ENCODE measurements at regions not wholly inside any gene's neighbourhood (a gene's known extent, or its start where the extent isn't known, plus 50 kb on each side); places are given as distances from the start of the nearest gene placed in this dataset.
"Not testable (repeated sequence)": the region's sequence is repeated elsewhere in the genome, so short reads cannot be mapped to it uniquely, and the experiment has no call there.

- Histone ChIP-seq H3K4me2 (ENCODE audit: control insufficient read depth, extremely low read depth, insufficient read depth, low read depth, low read length) (no peak overlapping the region), H3K4me3 (ENCODE audit: control insufficient read depth in 2 of 3, extremely low read depth in 1 of 3, insufficient read depth in 2 of 3, low read depth in 1 of 3, low read length in 3 of 3) (no peak overlapping the region), H3K4me1 (ENCODE audit: control insufficient read depth, extremely low read depth, insufficient read depth, low read length) (no peaks in the 10 kb centered on the region), H3K9me1 (ENCODE audit: control insufficient read depth, extremely low read depth, insufficient read depth, low read length) (no peaks in the 10 kb centered on the region), H3K9ac (ENCODE audit: control insufficient read depth, extremely low read depth, insufficient read depth, low read length) (no peak overlapping the region), H4K20me1 (ENCODE audit: control insufficient read depth, extremely low read depth, insufficient read depth, low read length) (no peaks in the 10 kb centered on the region), H3K27me3 (ENCODE audit: control insufficient read depth, extremely low read depth, insufficient read depth, low read length) (no peaks in the 10 kb centered on the region), H3K9me3 (ENCODE audit: control insufficient read depth, low read depth, low read length) (no peaks in the 10 kb centered on the region), H2AFZ (ENCODE audit: control insufficient read depth, low read length) (no peak overlapping the region), H3K79me2 (ENCODE audit: control insufficient read depth, insufficient read depth, low read length) (no peaks in the 10 kb centered on the region), H3K27ac (ENCODE audit: control insufficient read depth, insufficient read depth, low read length) (no peak overlapping the region), H3K36me3 (ENCODE audit: control insufficient read depth in 2 of 2, extremely low read depth in 1 of 2, insufficient read depth in 2 of 2, low read length in 2 of 2) (no peaks in the 10 kb centered on the region)
- TF ChIP-seq CTCF (optimal IDR thresholded peaks at IDR 0.05 in 1 of 3, IDR thresholded peaks at IDR 0.05 in 1 of 3, conservative IDR thresholded peaks at IDR 0.05 in 1 of 3; ENCODE audit: extremely low read depth in 1 of 3, insufficient read depth in 2 of 3, low read length in 3 of 3) (no peak), EZH2 (IDR thresholded peaks at IDR 0.05; ENCODE audit: low read length) (no peak)
- DNase-seq (ENCODE audit: low read depth, low spot score) (no peak), FAIRE-seq (no peak)
- dilution Hi-C loops (cut with MboI; ENCODE audit: extremely low pct_ligation_motif_present, low sequenced_read_pairs) = no loop called here
Observed at GRCh38 chr13:23119131-23119530, 61.6 kb upstream of the SGCG start.

GRCh38 chr13:23127540-23127939, 53.2 kb upstream of the SGCG start:
- H3K9me3 ChIP-seq (ENCODE audit: control insufficient read depth, low read depth, low read length); H3K27ac ChIP-seq (ENCODE audit: control insufficient read depth, insufficient read depth, low read length); H3K36me3 ChIP-seq (ENCODE audit: control insufficient read depth in 2 of 2, extremely low read depth in 1 of 2, insufficient read depth in 2 of 2, low read length in 2 of 2); H2AFZ ChIP-seq (ENCODE audit: control insufficient read depth, low read length); H3K9ac ChIP-seq (ENCODE audit: control insufficient read depth, extremely low read depth, insufficient read depth, low read length); H3K4me3 ChIP-seq (ENCODE audit: control insufficient read depth in 2 of 3, extremely low read depth in 1 of 3, insufficient read depth in 2 of 3, low read depth in 1 of 3, low read length in 3 of 3); DNase-seq (ENCODE audit: low read depth, low spot score); dilution Hi-C loops (cut with MboI; ENCODE audit: extremely low pct_ligation_motif_present, low sequenced_read_pairs); H3K9me1 ChIP-seq (ENCODE audit: control insufficient read depth, extremely low read depth, insufficient read depth, low read length); H3K27me3 ChIP-seq (ENCODE audit: control insufficient read depth, extremely low read depth, insufficient read depth, low read length); H3K4me2 ChIP-seq (ENCODE audit: control insufficient read depth, extremely low read depth, insufficient read depth, low read depth, low read length); H3K79me2 ChIP-seq (ENCODE audit: control insufficient read depth, insufficient read depth, low read length); FAIRE-seq; H3K4me1 ChIP-seq (ENCODE audit: control insufficient read depth, extremely low read depth, insufficient read depth, low read length); H4K20me1 ChIP-seq (ENCODE audit: control insufficient read depth, extremely low read depth, insufficient read depth, low read length): not testable (repeated sequence)

GRCh38 chr13:23129331-23129730, 51.4 kb upstream of the SGCG start:
- no peak for FAIRE-seq
- no peaks in the 10 kb centered on the region for H3K9me3 ChIP-seq (ENCODE audit: control insufficient read depth, low read depth, low read length)
- no peak overlapping the region for H3K4me3 ChIP-seq (ENCODE audit: control insufficient read depth in 2 of 3, extremely low read depth in 1 of 3, insufficient read depth in 2 of 3, low read depth in 1 of 3, low read length in 3 of 3)
- no peak overlapping the region for H3K4me2 ChIP-seq (ENCODE audit: control insufficient read depth, extremely low read depth, insufficient read depth, low read depth, low read length)
- H4K20me1 ChIP-seq (ENCODE audit: control insufficient read depth, extremely low read depth, insufficient read depth, low read length) = no peaks in the 10 kb centered on the region
- no peak overlapping the region for H3K27ac ChIP-seq (ENCODE audit: control insufficient read depth, insufficient read depth, low read length)
- no peak overlapping the region for H2AFZ ChIP-seq (ENCODE audit: control insufficient read depth, low read length)
- dilution Hi-C loops (cut with MboI; ENCODE audit: extremely low pct_ligation_motif_present, low sequenced_read_pairs) = no loop called here
- no peaks in the 10 kb centered on the region for H3K36me3 ChIP-seq (ENCODE audit: control insufficient read depth in 2 of 2, extremely low read depth in 1 of 2, insufficient read depth in 2 of 2, low read length in 2 of 2)
- no peak overlapping the region for H3K9ac ChIP-seq (ENCODE audit: control insufficient read depth, extremely low read depth, insufficient read depth, low read length)
- H3K9me1 ChIP-seq (ENCODE audit: control insufficient read depth, extremely low read depth, insufficient read depth, low read length) = no peaks in the 10 kb centered on the region
- no peaks in the 10 kb centered on the region for H3K79me2 ChIP-seq (ENCODE audit: control insufficient read depth, insufficient read depth, low read length)
- DNase-seq (ENCODE audit: low read depth, low spot score) = no peak
- H3K4me1 ChIP-seq (ENCODE audit: control insufficient read depth, extremely low read depth, insufficient read depth, low read length) = no peaks in the 10 kb centered on the region
- no peaks in the 10 kb centered on the region for H3K27me3 ChIP-seq (ENCODE audit: control insufficient read depth, extremely low read depth, insufficient read depth, low read length)
- TF ChIP-seq EZH2 (IDR thresholded peaks at IDR 0.05; ENCODE audit: low read length) (no peak), CTCF (optimal IDR thresholded peaks at IDR 0.05 in 1 of 3, IDR thresholded peaks at IDR 0.05 in 1 of 3, conservative IDR thresholded peaks at IDR 0.05 in 1 of 3; ENCODE audit: extremely low read depth in 1 of 3, insufficient read depth in 2 of 3, low read length in 3 of 3) (no peak)

All from keratinocyte (primary cell).